RWPE1 (cell line): ENCODE measurements at regions not wholly inside any gene's neighbourhood (a gene's known extent, or its start where the extent isn't known, plus 50 kb on each side); places are given as distances from the start of the nearest gene placed in this dataset.
"Not testable (repeated sequence)": the region's sequence is repeated elsewhere in the genome, so short reads cannot be mapped to it uniquely, and the experiment has no call there.

Experiments used
- CTCF ChIA-PET: fragments of 350-600 bp; sonication (Branson Sonifier 250); formaldehyde crosslinking; extraction: SDS; loops from one replicate; lab custom pipeline; 2021; lab: Yijun Ruan, JAX
- POLR2A ChIA-PET: fragments of 400-600 bp; formaldehyde crosslinking; extraction: SDS; loops from one replicate; lab custom pipeline; 2020; ENCODE audit warnings: antibody characterized with exemption; ENCODE audit not compliant: low non-redundant PET; lab: Yijun Ruan, JAX
- DNase-seq: peaks from one replicate; pipeline ENCODE4 v3.0.0; 2012; ENCODE audit warnings: low spot score
- H3K27ac ChIP-seq: fragments of 450-650 bp; 2 replicates; pipeline ENCODE4 v1.5.1; 2017
- TF ChIP-seq, protein P1 (sequence below): fragments of 450-650 bp; conservative IDR thresholded peaks from 2 replicates; pipeline ENCODE4 v1.5.1; 2017; ENCODE audit warnings: low read depth, mild to moderate bottlenecking

DNA sequence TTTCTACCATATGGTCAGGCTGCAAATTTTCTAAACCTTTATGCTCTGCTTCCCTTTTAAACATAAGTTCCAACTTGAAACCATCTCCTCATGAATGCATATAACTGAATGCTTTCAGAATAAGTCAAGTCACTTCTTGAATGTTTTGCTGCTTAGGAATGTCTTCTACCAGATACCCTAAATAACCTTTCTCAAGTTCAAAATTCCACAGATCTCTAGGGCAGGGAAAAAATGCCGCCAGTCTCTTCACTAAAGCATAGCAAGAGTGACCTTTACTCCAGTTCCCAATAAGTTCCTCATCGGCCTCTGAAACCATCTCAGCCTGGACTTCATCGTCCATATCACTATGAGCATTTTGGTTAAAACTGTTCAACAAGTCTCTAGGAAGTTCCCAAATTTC lies 1011.2 kb upstream of the CITED2 start:
- ChIA-PET CTCF (no interaction called here), POLR2A (no interaction called here)
- TF ChIP-seq, protein P1, sequence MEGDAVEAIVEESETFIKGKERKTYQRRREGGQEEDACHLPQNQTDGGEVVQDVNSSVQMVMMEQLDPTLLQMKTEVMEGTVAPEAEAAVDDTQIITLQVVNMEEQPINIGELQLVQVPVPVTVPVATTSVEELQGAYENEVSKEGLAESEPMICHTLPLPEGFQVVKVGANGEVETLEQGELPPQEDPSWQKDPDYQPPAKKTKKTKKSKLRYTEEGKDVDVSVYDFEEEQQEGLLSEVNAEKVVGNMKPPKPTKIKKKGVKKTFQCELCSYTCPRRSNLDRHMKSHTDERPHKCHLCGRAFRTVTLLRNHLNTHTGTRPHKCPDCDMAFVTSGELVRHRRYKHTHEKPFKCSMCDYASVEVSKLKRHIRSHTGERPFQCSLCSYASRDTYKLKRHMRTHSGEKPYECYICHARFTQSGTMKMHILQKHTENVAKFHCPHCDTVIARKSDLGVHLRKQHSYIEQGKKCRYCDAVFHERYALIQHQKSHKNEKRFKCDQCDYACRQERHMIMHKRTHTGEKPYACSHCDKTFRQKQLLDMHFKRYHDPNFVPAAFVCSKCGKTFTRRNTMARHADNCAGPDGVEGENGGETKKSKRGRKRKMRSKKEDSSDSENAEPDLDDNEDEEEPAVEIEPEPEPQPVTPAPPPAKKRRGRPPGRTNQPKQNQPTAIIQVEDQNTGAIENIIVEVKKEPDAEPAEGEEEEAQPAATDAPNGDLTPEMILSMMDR: no peak
- no peak overlapping the region for H3K27ac ChIP-seq
- no peak for DNase-seq

DNA sequence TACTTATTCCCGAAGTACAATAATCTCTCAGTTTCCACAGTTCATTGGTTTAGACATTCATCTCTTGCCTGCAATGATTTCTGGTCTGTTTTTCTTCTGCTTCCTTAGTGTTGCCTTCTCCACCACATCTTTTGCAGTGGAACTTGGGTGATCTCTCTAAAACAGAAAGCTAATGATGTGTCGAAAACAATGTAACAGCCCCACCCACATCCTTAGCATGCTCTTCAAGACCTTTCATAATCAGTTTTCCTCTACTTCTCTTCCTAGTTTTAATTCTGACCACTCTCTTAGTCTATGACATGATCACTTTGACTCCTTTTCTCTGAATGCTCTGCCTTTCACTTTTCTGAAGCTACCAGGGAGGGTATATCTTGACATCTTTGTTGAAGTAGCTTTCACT lies 1007.9 kb upstream of the CITED2 start:
- ChIA-PET CTCF (no interaction called here), POLR2A (no interaction called here)
- TF ChIP-seq, protein P1: no peak
- no peak for DNase-seq
- H3K27ac ChIP-seq: no peak overlapping the region

DNA sequence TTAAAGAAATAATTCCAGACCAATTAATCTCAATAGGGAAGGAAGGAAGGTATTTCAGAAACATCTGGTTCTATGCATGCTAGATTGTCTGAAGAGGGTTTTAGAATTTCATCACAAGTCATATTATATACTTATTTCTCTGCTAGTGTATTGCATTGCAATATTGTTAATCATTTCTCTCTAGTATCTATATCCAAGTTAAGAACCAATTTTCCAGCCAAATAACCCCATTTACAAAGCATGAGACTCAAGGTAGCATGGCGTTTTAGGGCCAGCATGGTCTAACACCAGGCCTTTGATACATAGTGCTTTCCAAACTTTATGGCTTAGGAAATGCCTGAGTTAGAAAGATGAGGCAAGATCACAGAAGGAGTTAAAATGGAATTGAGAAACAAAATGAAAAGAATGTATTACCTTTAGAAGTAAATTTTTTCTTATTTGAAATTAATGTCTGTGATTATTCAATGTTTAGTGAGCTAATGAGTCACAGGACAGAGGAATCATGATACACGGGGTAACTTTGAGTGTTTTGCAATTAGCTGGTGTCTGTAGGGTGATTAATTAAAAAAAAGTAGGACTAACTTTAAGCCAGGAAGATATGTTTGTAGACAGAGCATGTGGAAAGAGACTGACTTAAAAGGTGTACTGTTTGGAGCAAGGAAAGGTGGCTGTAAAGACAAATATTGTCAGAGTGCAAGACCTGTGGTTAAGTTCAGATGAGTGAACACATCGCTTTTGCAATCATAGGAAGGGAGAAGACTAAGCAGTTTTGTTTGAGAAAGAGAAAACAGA lies 1006.2 kb upstream of the CITED2 start:
- POLR2A ChIA-PET: no interaction called here

DNA sequence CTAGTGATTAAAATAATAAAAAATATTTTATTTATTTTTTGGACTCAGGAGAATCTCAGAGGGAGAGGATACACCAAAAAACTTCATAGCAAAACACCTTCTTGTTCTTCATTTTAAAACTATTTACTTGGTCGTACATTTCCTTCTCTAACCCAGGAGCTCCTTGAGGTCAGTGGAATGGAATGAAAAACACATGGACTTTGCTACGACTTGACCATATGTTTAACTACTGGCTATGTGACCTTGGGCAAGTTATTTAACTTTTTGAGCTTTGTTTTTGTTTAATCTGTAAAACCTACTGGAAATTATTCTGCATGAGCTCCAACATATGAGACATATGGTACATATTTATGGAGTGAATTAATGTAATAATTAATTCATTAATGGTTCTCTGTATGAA lies 1005.5 kb upstream of the CITED2 start:
- ChIA-PET POLR2A (no interaction called here), CTCF (no interaction called here)
- TF ChIP-seq, protein P1: no peak
- H3K27ac ChIP-seq: no peak overlapping the region
- DNase-seq: no peak

More for the DNA sequence above, 1006.2 kb upstream of the CITED2 start:
- CTCF ChIA-PET: no interaction called here
- DNase-seq: peak; percentile 19
- no peak overlapping the region for H3K27ac ChIP-seq
- TF ChIP-seq, protein P1: no peak

DNA sequence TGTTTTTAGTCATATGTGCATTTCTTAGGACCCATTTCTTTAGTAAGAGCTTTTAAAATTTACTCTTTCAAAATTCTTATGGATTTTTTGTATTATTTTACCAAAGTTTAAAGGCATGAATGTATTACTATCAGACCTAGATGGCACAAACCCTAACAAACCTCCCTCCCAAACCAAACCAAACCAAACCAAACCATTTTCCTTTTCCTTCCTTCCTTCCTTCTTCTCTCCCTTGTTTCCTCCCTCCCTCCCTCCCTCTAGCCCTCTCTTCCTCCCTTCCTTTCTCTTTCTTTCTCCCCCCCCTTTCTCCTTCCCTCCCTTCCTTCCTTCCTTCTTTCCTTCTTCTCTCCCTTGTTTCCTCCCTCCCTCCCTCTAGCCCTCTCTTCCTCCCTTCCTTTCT lies 1001.8 kb upstream of the CITED2 start:
- no peak for DNase-seq
- POLR2A ChIA-PET: no interaction called here
- CTCF ChIA-PET: no interaction called here
- H3K27ac ChIP-seq: no peak overlapping the region
- TF ChIP-seq, protein P1: no peak

DNA sequence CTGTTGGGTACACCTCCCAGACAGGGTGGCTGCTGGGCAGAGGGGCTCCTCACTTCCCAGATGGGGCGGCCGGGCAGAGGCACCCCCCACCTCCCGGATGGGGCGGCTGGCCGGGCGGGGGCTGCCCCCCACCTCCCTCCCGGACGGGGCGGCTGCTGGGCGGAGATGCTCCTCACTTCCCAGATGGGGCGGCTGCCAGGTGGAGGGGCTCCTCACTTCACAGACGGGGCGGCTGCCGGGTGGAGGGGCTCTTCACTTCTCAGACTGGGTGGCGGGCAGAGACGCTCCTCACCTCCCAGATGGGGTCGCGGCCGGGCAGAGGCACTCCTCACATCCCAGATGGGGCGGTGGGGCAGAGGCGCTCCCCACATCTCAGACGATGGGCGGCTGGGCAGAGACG lies 999.3 kb upstream of the CITED2 start:
- CTCF ChIA-PET, POLR2A ChIA-PET: not testable (repeated sequence)

DNA sequence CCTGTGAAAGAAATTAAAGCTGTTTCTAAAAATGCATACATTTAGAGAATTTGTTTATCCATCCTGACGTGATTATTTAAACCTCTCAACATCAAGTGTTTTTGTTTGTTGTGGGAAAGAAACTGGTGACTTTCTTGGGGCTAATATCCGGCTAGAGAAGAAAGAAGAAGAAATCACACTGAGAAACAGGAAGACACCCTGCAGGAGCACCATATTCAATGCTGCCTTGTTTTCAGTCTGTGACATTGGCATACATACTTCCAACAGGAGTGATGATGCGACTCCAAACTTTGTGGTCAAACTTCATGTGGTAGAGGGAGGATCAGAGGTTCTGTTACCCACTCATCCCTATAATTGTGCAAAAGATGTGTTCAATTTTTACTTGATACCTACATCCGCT lies 997.6 kb upstream of the CITED2 start:
- TF ChIP-seq, protein P1: no peak
- ChIA-PET POLR2A (no interaction called here), CTCF (interaction anchor here (0.5 to 0.6 kb wide), 2 partner anchors 49 to 91 kb away, joined by 5 to 6 read pairs; no protein-coding TSS in a partner anchor)
- no peak overlapping the region for H3K27ac ChIP-seq
- DNase-seq: no peak

More for the DNA sequence above, 999.3 kb upstream of the CITED2 start:
- DNase-seq, H3K27ac ChIP-seq: not testable (repeated sequence)
